ENCODE measurements at regions not wholly inside any gene's neighbourhood (a gene's known extent, or its start where the extent isn't known, plus 50 kb on each side); places are given as distances from the start of the nearest gene placed in this dataset.

DNA sequence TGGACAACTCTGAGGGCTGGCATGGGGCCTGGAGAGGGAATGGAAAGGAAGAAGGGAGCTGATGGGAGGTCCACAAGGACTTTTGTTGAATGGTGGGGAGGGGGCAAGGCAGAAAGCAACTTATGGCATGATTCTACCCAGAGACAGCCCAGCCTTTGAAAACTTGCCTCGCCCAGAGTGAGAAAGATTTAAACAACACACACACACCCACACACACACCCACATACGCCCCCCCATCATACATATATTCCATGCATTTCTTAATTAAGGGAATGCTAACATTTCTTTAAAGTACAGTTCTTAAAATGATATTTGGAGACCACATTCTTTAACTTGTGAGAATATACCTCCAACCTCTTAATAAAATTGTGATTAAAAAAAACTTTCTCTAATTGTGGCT is 115.4 kb upstream of the F3 start:
- Histone ChIP-seq H3K27me3 (no peaks in the 10 kb centered on the region), H3K4me1 (no peaks in the 10 kb centered on the region), H3K9ac (ENCODE audit: low read depth in 2 of 2, low read length in 2 of 2) (no peak overlapping the region), H3K36me3 (no peaks in the 10 kb centered on the region), H3K9me3 (no peaks in the 10 kb centered on the region), H3K4me3 (no peak overlapping the region), H3K27ac (no peak overlapping the region)
- TF ChIP-seq CTCF (IDR thresholded peaks at IDR 0.05): no peak
- DNase-seq: no peak
- intact Hi-C loops (cut with DNase I): no loop called here

DNA sequence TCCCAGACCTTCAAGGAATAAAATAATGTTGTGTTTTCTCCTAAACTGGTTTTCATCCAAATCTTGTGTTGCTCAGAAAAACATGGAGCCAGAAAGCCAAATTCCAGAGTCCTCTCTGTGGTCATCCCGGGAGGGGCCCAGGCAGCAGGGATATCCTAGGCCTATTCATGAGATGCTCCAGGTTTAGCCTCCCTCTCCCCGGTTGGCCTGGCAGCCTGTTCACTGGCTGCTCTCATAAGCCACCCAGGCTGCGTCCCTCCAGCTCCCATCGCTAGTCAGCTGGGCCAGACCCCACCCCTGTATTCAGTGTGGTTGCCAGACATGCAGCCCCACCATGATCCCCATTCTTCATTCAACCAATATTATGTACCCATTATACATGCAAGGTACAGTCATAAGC is 113.4 kb upstream of the F3 start:
- Histone ChIP-seq H3K4me1 (no peaks in the 10 kb centered on the region), H3K9me3 (no peaks in the 10 kb centered on the region), H3K36me3 (no peaks in the 10 kb centered on the region), H3K27ac (no peak overlapping the region), H3K4me3 (no peak overlapping the region), H3K9ac (ENCODE audit: low read depth in 2 of 2, low read length in 2 of 2) (no peak overlapping the region), H3K27me3 (no peaks in the 10 kb centered on the region)
- intact Hi-C loops (cut with DNase I): no loop called here
- no peak for TF ChIP-seq CTCF (IDR thresholded peaks at IDR 0.05)
- DNase-seq: no peak

DNA sequence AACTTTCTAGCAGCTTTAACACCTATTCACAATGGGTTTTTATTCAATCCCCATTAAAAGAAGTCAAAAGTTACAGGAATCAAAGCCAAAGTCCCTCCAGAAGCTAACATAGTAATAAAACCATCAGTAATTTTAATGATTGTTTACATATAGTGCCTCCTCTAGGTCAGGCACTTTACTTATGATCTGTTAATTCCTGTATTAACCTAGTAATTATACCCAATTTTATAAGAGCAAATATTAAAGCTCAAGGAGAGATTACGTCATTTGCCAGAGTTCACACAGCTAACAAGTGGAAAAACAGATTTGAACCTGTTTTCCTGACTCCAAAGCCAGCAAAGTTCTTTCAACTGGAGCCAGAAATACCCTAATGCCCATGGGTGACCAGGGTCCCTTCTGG is 112.9 kb upstream of the F3 start:
- intact Hi-C loops (cut with DNase I): no loop called here
- H3K4me1 ChIP-seq: no peaks in the 10 kb centered on the region
- H3K27me3 ChIP-seq: no peaks in the 10 kb centered on the region
- H3K9ac ChIP-seq (ENCODE audit: low read depth in 2 of 2, low read length in 2 of 2): no peak overlapping the region
- DNase-seq: no peak
- no peaks in the 10 kb centered on the region for H3K9me3 ChIP-seq
- H3K27ac ChIP-seq: no peak overlapping the region
- TF ChIP-seq CTCF (IDR thresholded peaks at IDR 0.05): no peak
- no peaks in the 10 kb centered on the region for H3K36me3 ChIP-seq
- no peak overlapping the region for H3K4me3 ChIP-seq

DNA sequence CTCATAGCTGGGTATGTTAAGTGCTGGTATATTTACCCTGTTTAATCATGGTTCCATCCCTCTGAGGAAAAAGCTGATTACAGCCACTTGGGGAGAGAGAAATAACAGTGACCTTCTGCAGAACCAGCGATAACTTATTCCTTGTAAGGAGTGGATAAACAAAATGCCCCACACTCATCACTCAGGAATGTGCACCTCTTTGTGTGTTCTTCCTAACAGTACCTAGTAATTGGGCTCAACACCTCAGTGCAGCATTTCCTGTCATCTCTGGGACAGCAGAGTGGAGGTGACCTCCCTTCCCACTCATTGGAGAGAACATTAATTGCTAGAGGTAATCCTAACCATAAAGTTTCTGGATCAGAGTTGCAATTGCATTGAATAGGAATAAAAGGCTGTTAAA is 112.5 kb upstream of the F3 start:
- Histone ChIP-seq H3K27me3 (no peaks in the 10 kb centered on the region), H3K4me1 (no peaks in the 10 kb centered on the region), H3K36me3 (no peaks in the 10 kb centered on the region), H3K27ac (no peak overlapping the region), H3K4me3 (no peak overlapping the region), H3K9me3 (no peaks in the 10 kb centered on the region), H3K9ac (ENCODE audit: low read depth in 2 of 2, low read length in 2 of 2) (no peak overlapping the region)
- intact Hi-C loops (cut with DNase I): no loop called here
- no peak for DNase-seq
- no peak for TF ChIP-seq CTCF (IDR thresholded peaks at IDR 0.05)

DNA sequence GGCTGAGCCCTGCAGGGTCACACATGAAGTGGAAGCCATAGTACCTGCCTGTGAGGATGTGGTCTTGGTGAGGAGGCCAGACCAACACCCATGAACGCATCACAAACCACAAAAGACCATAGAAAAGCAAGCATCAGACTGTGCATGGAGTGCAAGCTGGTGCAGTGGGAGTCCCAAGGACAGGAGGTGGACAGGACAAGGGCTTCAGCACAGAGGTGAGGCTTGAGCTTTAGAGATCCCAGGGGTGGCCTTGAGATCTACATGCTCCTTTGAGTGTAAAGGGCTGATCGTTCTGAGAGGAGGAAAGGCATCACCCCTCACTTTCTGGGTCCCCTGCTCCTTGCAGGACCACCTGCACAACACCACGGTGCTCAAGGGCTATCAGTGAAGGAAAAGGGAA is 111.9 kb upstream of the F3 start:
- Histone ChIP-seq H3K27ac (no peak overlapping the region), H3K9ac (ENCODE audit: low read depth in 2 of 2, low read length in 2 of 2) (no peak overlapping the region)
- intact Hi-C loops (cut with DNase I): no loop called here

More for the DNA sequence above, 111.9 kb upstream of the F3 start:
- no peaks in the 10 kb centered on the region for H3K27me3 ChIP-seq
- no peak for TF ChIP-seq CTCF (IDR thresholded peaks at IDR 0.05)
- no peaks in the 10 kb centered on the region for H3K4me1 ChIP-seq
- H3K9me3 ChIP-seq: no peaks in the 10 kb centered on the region
- no peak for DNase-seq
- H3K36me3 ChIP-seq: no peaks in the 10 kb centered on the region
- no peak overlapping the region for H3K4me3 ChIP-seq

Measured in colonic mucosa (tissue), 4 donors.